GM12875 (cell line): ENCODE measurements at regions not wholly inside any gene's neighbourhood (a gene's known extent, or its start where the extent isn't known, plus 50 kb on each side); places are given as distances from the start of the nearest gene placed in this dataset.

Experiments
- H3K4me3 ChIP-seq: one replicate; pipeline ENCODE4 v1.5.1; 2011; ENCODE audit warnings: low read depth, low read length, control low read depth
- CTCF ChIP-seq: IDR thresholded peaks from 2 replicates; pipeline ENCODE4 v1.5.1; 2011; ENCODE audit warnings: low read depth, mild to moderate bottlenecking, control low read depth, inconsistent platforms, low read length, moderate library complexity, borderline replicate concordance; ENCODE audit not compliant: insufficient read depth

DNA sequence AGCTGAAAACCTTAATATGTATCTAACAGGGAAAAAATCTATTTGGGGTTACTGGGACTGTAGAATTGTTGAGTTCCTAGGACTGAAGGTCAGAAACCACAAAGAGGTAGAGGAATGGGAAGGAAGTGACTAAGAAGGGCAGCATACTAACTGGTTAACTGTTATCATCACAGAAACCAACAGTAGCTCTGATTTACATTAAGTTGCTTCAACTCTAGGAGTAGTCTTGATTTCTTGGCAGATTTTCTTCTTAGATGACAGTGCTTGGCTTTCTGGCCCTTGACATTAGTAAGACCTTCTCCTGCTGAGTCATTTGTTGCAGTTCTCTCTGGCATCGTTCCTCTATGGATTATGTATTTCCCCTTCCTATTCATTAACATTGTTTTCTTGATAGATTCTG is 116.1 kb upstream of the RASA1 start:
- no peak overlapping the region for H3K4me3 ChIP-seq
- TF ChIP-seq CTCF: no peak

DNA sequence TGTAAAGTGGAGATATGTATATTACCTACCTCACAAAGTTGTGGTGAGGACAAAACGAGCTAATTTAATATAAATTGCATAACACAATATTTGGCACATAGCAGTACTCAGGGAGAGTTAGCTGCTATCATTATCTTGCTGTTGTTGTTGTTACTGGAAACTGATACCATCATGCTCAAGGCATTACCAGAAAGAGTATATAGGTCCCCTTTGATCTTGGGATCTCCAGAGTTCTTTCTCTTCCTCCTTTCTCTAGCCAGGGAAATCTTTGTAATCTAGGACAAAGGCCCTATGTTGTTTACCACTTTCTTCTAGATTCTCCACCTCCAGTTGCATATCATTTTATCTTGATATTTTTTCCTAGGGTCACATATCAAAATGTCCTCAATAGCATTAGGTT is 114.8 kb upstream of the RASA1 start:
- no peak for TF ChIP-seq CTCF
- no peak overlapping the region for H3K4me3 ChIP-seq

GRCh38 chr5:87154191-87154590 is 113.5 kb upstream of the RASA1 start:
- H3K4me3 ChIP-seq: no peak overlapping the region
- no peak for TF ChIP-seq CTCF

GRCh38 chr5:87155106-87155505 is 112.6 kb upstream of the RASA1 start:
- H3K4me3 ChIP-seq: no peak overlapping the region
- TF ChIP-seq CTCF: no peak

DNA sequence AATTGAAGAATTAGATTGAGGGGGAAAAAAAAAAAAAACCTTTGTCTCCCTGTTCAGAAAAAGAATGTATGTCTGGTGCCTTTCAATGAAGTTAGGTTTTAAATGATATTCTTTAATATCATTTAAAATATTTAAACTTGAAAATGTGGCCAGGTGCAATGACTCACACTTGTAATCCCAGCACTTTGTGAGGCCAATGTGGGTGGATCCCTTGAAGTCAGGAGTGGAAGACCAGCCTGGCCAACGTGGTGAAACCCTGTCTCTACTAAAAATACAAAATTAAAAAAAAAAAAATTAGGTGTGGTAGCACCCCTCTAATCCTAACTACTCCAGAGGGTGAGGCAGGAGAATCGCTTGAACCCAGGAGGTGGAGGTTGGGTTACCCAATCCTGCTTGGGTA is 111.1 kb upstream of the RASA1 start:
- no peak for TF ChIP-seq CTCF
- H3K4me3 ChIP-seq: no peak overlapping the region

DNA sequence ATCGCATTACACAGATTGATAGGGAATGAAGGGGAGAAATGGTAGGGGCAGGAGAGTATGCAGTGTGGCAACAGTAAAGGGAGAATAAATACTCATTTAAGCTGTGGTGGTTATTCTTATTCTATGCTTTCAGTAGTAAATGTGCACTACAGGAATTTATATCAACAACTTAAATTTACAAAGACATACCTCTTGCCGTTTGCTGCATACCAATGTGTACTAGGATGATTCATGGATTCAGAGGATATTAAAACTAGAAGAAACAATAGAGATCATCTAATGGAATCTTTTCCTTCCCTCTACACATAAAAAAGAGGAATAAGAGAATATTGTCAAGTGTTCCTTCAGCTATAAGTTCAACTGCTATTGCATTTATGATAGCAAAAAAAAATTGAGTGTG is 103.3 kb upstream of the RASA1 start:
- TF ChIP-seq CTCF: no peak
- no peak overlapping the region for H3K4me3 ChIP-seq

DNA sequence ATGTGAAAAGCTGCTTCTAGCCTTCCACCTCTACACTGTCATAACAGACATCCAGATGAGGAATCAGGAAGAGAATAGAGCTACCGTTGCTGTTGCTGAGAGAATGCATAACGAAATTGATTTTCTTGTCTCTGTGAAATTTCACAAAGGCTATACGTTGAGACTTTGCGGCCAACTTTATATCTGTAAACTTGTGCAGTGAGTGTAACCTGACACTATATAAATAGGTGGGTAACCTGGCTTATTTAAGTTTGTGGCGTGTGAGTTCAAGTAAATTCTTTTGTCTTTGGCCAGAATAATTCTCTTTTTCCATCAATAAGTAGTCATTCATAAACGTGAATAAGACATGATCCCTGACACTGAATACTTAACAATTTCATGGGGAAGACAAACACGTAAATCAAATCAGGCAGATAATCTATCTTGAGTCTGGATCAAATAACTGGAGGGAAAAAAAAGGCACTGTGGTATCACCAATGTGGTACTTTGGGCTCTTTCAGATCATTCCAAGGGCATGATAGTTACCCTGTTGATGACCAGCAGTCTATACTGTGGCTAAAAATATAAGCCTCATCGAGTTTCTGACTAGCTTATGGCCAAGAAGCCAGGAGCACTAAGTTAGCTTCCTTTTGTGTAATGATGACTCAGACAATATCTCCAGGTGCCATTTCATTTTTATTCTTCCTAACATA is 98.2 kb upstream of the RASA1 start:
- no peak for TF ChIP-seq CTCF
- no peak overlapping the region for H3K4me3 ChIP-seq
